Midbrain (tissue), 1 donor: ENCODE measurements at regions not wholly inside any gene's neighbourhood (a gene's known extent, or its start where the extent isn't known, plus 50 kb on each side); places are given as distances from the start of the nearest gene placed in this dataset.
A peak's percentile ranks its signal among the peaks of the same experiment; 100 is the strongest.
"Not testable (repeated sequence)": the region's sequence is repeated elsewhere in the genome, so short reads cannot be mapped to it uniquely, and the experiment has no call there.

Experiments
- DNase-seq: peaks from one replicate; lab custom pipeline; 2025; lab: John Stamatoyannopoulos, UW

- peak; percentile 12 for DNase-seq
Measured at GRCh38 chrX:28472926-28473325, 114.3 kb upstream of the IL1RAPL1 start.

- DNase-seq, result no peak
Measured at GRCh38 chrX:28487818-28488217, 99.4 kb upstream of the IL1RAPL1 start.

- DNase-seq, result no peak
Measured at GRCh38 chrX:28491322-28491721, 95.9 kb upstream of the IL1RAPL1 start.

DNA sequence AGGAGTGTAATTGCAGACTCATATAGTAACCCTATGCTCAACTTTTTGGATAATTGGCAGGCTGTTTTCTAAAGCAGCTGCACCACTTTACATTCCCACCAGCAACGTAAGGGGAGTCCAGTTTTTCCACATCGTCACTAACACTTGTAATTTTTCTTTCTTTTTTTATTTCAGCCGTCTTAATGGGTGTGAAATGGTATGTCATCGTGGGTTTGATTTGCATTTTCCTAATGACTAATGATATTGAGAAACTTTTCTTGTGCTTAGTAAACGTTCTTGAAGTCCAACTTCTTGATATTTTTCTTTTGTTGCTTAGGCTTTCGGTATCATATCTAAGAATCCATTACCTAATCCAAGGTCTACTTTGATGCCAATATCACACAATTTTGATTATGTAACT, 95.3 kb upstream of the IL1RAPL1 start:
- no peak for DNase-seq

GRCh38 chrX:28498658-28499057, 88.6 kb upstream of the IL1RAPL1 start:
- DNase-seq, result no peak

GRCh38 chrX:28502667-28503066, 84.6 kb upstream of the IL1RAPL1 start:
- DNase-seq, result not testable (repeated sequence)

GRCh38 chrX:28507650-28508049, 79.6 kb upstream of the IL1RAPL1 start:
- DNase-seq, result not testable (repeated sequence)

GRCh38 chrX:28520786-28521185, 66.5 kb upstream of the IL1RAPL1 start:
- DNase-seq, result no peak

DNA sequence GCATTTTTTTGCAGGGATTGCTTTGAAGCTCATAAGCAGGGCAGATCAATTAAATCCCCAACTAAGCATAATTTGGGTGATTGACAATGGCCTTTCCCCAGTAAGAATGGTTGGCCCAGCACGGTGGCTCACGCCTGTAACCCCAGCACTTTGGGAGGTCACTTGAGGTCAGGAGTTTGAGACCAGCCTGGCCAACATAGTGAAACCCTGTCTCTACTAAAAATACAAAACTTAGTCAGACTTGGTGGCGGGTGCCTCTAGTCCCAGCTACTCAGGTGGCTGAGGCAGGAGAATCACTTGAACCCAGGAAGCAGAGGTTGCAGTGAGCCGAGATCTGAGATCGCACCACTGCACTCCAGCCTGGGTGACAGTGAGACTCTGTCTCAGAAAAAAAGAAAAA, 58.9 kb upstream of the IL1RAPL1 start:
- not testable (repeated sequence) for DNase-seq
